DND-41 (cell line): ENCODE measurements at regions not wholly inside any gene's neighbourhood (a gene's known extent, or its start where the extent isn't known, plus 50 kb on each side); places are given as distances from the start of the nearest gene placed in this dataset.

Experiments used
- ATAC-seq: fragments of 200-7000 bp; cut with Tn5 transposase; 3 replicates; pipeline ENCODE4 v1.9.1; 2021; ENCODE audit warnings: low read depth; ENCODE audit not compliant: insufficient read depth
- DNase-seq: peaks from one replicate; pipeline ENCODE4 v3.0.0-alpha.2; 2020
- H2AFZ ChIP-seq: 2 replicates; pipeline ENCODE4 v1.6.0; 2012; ENCODE audit warnings: low read depth, low read length
- H3K27ac ChIP-seq: 2 replicates; pipeline ENCODE4 v1.5.1; 2012; ENCODE audit warnings: low read length, inconsistent platforms
- H3K27me3 ChIP-seq: fragments of 200-600 bp; sonication (generic); 2 replicates; pipeline ENCODE4 v1.6.0; 2012; ENCODE audit warnings: low read length, mild to moderate bottlenecking, inconsistent platforms; ENCODE audit not compliant: insufficient read depth, poor library complexity
- H3K36me3 ChIP-seq: 2 replicates; pipeline ENCODE4 v1.5.1; 2012; ENCODE audit warnings: low read length, inconsistent platforms; ENCODE audit not compliant: insufficient read depth
- H3K4me1 ChIP-seq: 2 replicates; pipeline ENCODE4 v1.5.1; 2012; ENCODE audit warnings: mild to moderate bottlenecking, low read length; ENCODE audit not compliant: insufficient read depth
- H3K4me2 ChIP-seq: 2 replicates; pipeline ENCODE4 v1.6.0; 2012; ENCODE audit warnings: mild to moderate bottlenecking, moderate library complexity, low read length, inconsistent platforms; ENCODE audit not compliant: insufficient read depth
- H3K4me3 ChIP-seq, 2 experiments: fragments of 200-600 bp in 1 of 2; shearing (Covaris generic) in 1 of 2; 2 replicates each; pipeline ENCODE4 v1.5.1; 2012 to 2016; ENCODE audit warnings: inconsistent platforms in 2 of 2, low read length in 2 of 2, mild to moderate bottlenecking in 2 of 2, low read depth in 1 of 2, moderate library complexity in 1 of 2
- H3K79me2 ChIP-seq: 2 replicates; pipeline ENCODE4 v1.6.0; 2012; ENCODE audit warnings: low read length, inconsistent platforms; ENCODE audit not compliant: insufficient read depth
- H3K9ac ChIP-seq: 2 replicates; pipeline ENCODE4 v1.6.0; 2012; ENCODE audit warnings: low read depth, mild to moderate bottlenecking, inconsistent platforms, low read length, moderate library complexity
- H3K9me3 ChIP-seq: 2 replicates; pipeline ENCODE4 v1.5.1; 2012; ENCODE audit warnings: low read length, moderate library complexity, mild to moderate bottlenecking, inconsistent platforms; ENCODE audit not compliant: insufficient read depth, severe bottlenecking
- H4K20me1 ChIP-seq: 2 replicates; pipeline ENCODE4 v1.6.0; 2012; ENCODE audit warnings: low read length; ENCODE audit not compliant: insufficient read depth
- CTCF ChIP-seq: IDR thresholded peaks from 2 replicates; pipeline ENCODE4 v1.5.1; 2012; ENCODE audit warnings: borderline replicate concordance, low read length, moderate library complexity, mild to moderate bottlenecking; ENCODE audit not compliant: poor library complexity, severe bottlenecking; ENCODE audit errors: extremely low read depth
- EZH2 ChIP-seq: IDR thresholded peaks from 3 replicates; pipeline ENCODE4 v1.6.1; 2012; ENCODE audit warnings: borderline replicate concordance, low read depth, mild to moderate bottlenecking, moderate library complexity, low read length, inconsistent platforms; ENCODE audit not compliant: severe bottlenecking

GRCh38 chr6:164414695-164415094 is 894.7 kb downstream of the C6orf118 start:
- ATAC-seq, result no peak
- no peaks in the 10 kb centered on the region for H3K9me3 ChIP-seq

GRCh38 chr6:164412566-164412965 is 896.8 kb downstream of the C6orf118 start:
- ATAC-seq, result no peak
- H3K9me3 ChIP-seq, result no peaks in the 10 kb centered on the region
- H3K4me3 ChIP-seq, result no peak overlapping the region
- H3K4me2 ChIP-seq, result no peak overlapping the region
- no peak overlapping the region for H3K9ac ChIP-seq
- H3K4me1 ChIP-seq, result no peaks in the 10 kb centered on the region
- no peak for TF ChIP-seq CTCF
- no peak for TF ChIP-seq EZH2
- H3K79me2 ChIP-seq, result no peaks in the 10 kb centered on the region
- no peaks in the 10 kb centered on the region for H3K36me3 ChIP-seq
- no peak overlapping the region for H3K27ac ChIP-seq
- H3K27me3 ChIP-seq, result no peaks in the 10 kb centered on the region
- H2AFZ ChIP-seq, result no peak overlapping the region
- no peaks in the 10 kb centered on the region for H4K20me1 ChIP-seq
- no peak for DNase-seq

More at GRCh38 chr6:164414695-164415094, 894.7 kb downstream of the C6orf118 start:
- no peaks in the 10 kb centered on the region for H3K27me3 ChIP-seq
- no peaks in the 10 kb centered on the region for H3K36me3 ChIP-seq
- DNase-seq, result no peak
- no peak overlapping the region for H2AFZ ChIP-seq
- H3K4me3 ChIP-seq, result no peak overlapping the region
- H3K27ac ChIP-seq, result no peak overlapping the region
- no peaks in the 10 kb centered on the region for H3K4me1 ChIP-seq
- no peak for TF ChIP-seq CTCF
- TF ChIP-seq EZH2, result no peak
- H3K9ac ChIP-seq, result no peak overlapping the region
- H3K79me2 ChIP-seq, result no peaks in the 10 kb centered on the region
- no peaks in the 10 kb centered on the region for H4K20me1 ChIP-seq
- no peak overlapping the region for H3K4me2 ChIP-seq

- Histone ChIP-seq H3K27ac (no peak overlapping the region), H2AFZ (no peak overlapping the region), H3K4me3 (no peak overlapping the region), H3K9me3 (no peaks in the 10 kb centered on the region), H3K4me2 (no peak overlapping the region), H4K20me1 (no peaks in the 10 kb centered on the region), H3K9ac (no peak overlapping the region), H3K4me1 (no peaks in the 10 kb centered on the region), H3K79me2 (no peaks in the 10 kb centered on the region), H3K36me3 (no peaks in the 10 kb centered on the region), H3K27me3 (no peaks in the 10 kb centered on the region)
- TF ChIP-seq EZH2 (no peak), CTCF (no peak)
- no peak for ATAC-seq
- no peak for DNase-seq
Measured at GRCh38 chr6:164410017-164410416, 899.4 kb downstream of the C6orf118 start.

GRCh38 chr6:164409309-164410009 is 899.9 kb downstream of the C6orf118 start:
- TF ChIP-seq CTCF (no peak), EZH2 (no peak)

More at GRCh38 chr6:164409309-164410009, 899.9 kb downstream of the C6orf118 start:
- Histone ChIP-seq H3K4me2 (no peak overlapping the region), H3K9me3 (no peaks in the 10 kb centered on the region), H2AFZ (no peak overlapping the region), H3K4me3 (no peak overlapping the region), H3K4me1 (no peaks in the 10 kb centered on the region), H3K36me3 (no peaks in the 10 kb centered on the region), H3K79me2 (no peaks in the 10 kb centered on the region), H3K27ac (no peak overlapping the region), H3K27me3 (no peaks in the 10 kb centered on the region), H4K20me1 (no peaks in the 10 kb centered on the region), H3K9ac (no peak overlapping the region)
- ATAC-seq (no peak), DNase-seq (no peak)
